ENCODE measurements at regions not wholly inside any gene's neighbourhood (a gene's known extent, or its start where the extent isn't known, plus 50 kb on each side); places are given as distances from the start of the nearest gene placed in this dataset.

- FAIRE-seq (no peak), DNase-seq (ENCODE audit: low read depth) (no peak)
- no peak for TF ChIP-seq CTCF (IDR thresholded peaks at IDR 0.05; ENCODE audit: insufficient read depth, low read length, severe bottlenecking)
- Histone ChIP-seq H3K27me3 (ENCODE audit: control insufficient read depth, insufficient read depth, low read length) (no peaks in the 10 kb centered on the region), H3K4me3 (ENCODE audit: low read depth, low read length) (no peak overlapping the region), H3K36me3 (ENCODE audit: control insufficient read depth, insufficient read depth, low read length) (no peaks in the 10 kb centered on the region)
Measured at GRCh38 chr10:110433740-110434139, 64.0 kb upstream of the DUSP5 start.

DNA sequence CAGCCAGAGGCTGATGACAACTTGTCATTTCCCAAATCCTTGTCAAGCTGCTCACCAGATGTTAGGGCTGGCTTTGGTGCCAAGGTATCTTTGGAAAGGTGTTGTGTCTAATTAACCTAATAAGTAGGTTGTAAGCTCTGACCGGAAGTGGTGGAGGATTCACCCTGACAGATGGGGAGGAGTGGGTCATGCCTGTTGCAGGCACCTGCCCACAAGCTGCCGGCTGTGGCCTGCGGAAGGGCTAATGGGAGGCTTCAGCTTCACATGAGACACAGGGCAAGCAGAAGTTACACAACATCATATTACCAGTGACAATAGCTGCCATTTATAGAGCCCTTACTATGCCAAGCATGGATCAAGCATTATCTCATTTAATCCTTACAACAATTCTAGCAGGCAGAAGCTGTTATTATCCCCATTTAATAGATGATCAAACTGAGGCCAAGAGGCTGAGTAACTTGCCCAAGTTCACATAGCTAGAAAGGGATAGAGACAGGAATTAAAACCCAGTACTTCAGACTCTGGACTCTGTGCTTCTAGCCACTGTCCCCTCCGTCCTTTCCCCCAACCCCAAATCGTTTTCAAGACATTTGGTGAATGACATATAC lies 63.1 kb upstream of the DUSP5 start:
- Histone ChIP-seq H3K36me3 (ENCODE audit: control insufficient read depth, insufficient read depth, low read length) (no peaks in the 10 kb centered on the region), H3K4me3 (ENCODE audit: low read depth, low read length) (no peak overlapping the region), H3K27me3 (ENCODE audit: control insufficient read depth, insufficient read depth, low read length) (no peaks in the 10 kb centered on the region)
- no peak for TF ChIP-seq CTCF (IDR thresholded peaks at IDR 0.05; ENCODE audit: insufficient read depth, low read length, severe bottlenecking)
- FAIRE-seq, result no peak
- no peak for DNase-seq (ENCODE audit: low read depth)

GRCh38 chr10:110436554-110437350 lies 61.0 kb upstream of the DUSP5 start:
- DNase-seq (ENCODE audit: low read depth) (no peak), FAIRE-seq (no peak)
- TF ChIP-seq CTCF (IDR thresholded peaks at IDR 0.05; ENCODE audit: insufficient read depth, low read length, severe bottlenecking), result no peak
- no peaks in the 10 kb centered on the region for H3K27me3 ChIP-seq (ENCODE audit: control insufficient read depth, insufficient read depth, low read length)
- no peak overlapping the region for H3K4me3 ChIP-seq (ENCODE audit: low read depth, low read length)
- H3K36me3 ChIP-seq (ENCODE audit: control insufficient read depth, insufficient read depth, low read length), result no peaks in the 10 kb centered on the region

- Histone ChIP-seq H3K36me3 (ENCODE audit: control insufficient read depth, insufficient read depth, low read length) (no peaks in the 10 kb centered on the region), H3K4me3 (ENCODE audit: low read depth, low read length) (no peak overlapping the region), H3K27me3 (ENCODE audit: control insufficient read depth, insufficient read depth, low read length) (no peaks in the 10 kb centered on the region)
- FAIRE-seq (no peak), DNase-seq (ENCODE audit: low read depth) (no peak)
- no peak for TF ChIP-seq CTCF (IDR thresholded peaks at IDR 0.05; ENCODE audit: insufficient read depth, low read length, severe bottlenecking)
Measured at GRCh38 chr10:110437351-110437605, 60.4 kb upstream of the DUSP5 start.

DNA sequence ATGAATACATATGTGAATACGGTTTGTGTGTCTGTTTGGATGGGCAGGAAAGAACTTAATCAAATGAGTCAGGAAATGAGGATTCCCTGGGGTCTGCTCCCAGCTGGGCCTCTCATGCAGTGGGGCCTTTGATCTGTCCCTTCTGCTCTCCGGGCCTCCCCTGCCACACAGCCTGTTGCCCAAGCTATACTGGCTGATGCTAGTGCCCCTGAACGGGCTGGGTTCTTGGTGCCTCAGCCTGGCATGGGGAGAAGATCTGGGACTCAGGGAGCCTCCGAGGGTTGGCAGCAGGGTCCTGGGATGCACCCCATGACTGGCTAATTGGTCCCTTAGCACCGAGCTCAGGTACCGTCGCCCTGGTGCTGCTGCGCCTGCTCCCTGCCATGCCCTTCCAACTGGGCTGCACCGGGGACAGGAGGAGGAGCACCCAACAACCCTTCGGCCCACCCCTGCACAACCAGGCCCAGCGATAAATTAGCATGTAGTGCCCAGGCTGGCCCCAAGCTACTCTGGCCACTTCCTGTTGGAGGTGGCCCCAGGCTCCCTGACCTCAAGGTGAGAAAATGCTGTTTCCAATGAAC lies 59.9 kb upstream of the DUSP5 start:
- FAIRE-seq (no peak), DNase-seq (ENCODE audit: low read depth) (no peak)
- Histone ChIP-seq H3K4me3 (ENCODE audit: low read depth, low read length) (no peak overlapping the region), H3K36me3 (ENCODE audit: control insufficient read depth, insufficient read depth, low read length) (no peaks in the 10 kb centered on the region), H3K27me3 (ENCODE audit: control insufficient read depth, insufficient read depth, low read length) (no peaks in the 10 kb centered on the region)
- TF ChIP-seq CTCF (IDR thresholded peaks at IDR 0.05; ENCODE audit: insufficient read depth, low read length, severe bottlenecking), result no peak
